ENCODE measurements at regions not wholly inside any gene's neighbourhood (a gene's known extent, or its start where the extent isn't known, plus 50 kb on each side); places are given as distances from the start of the nearest gene placed in this dataset.

GRCh38 chr11:122265981-122266380 lies 150.0 kb upstream of the BLID start:
- no peak for TF ChIP-seq CTCF (conservative IDR thresholded peaks at IDR 0.05; ENCODE audit: low read length)
- no peak for TF ChIP-seq EZH2phosphoT487 (IDR thresholded peaks at IDR 0.05; ENCODE audit: borderline replicate concordance)

Measured in Loucy (cell line).